H9 (cell line): ENCODE measurements at regions not wholly inside any gene's neighbourhood (a gene's known extent, or its start where the extent isn't known, plus 50 kb on each side); places are given as distances from the start of the nearest gene placed in this dataset.

Experiments
- DNase-seq: peaks from one replicate; pipeline ENCODE4 v3.0.0-alpha.2; 2017
- H2AFZ ChIP-seq: one replicate; pipeline ENCODE4 v1.6.1; 2013; ENCODE audit warnings: mild to moderate bottlenecking, low read length, control low read depth, moderate library complexity
- H2AK5ac ChIP-seq: 2 replicates; pipeline ENCODE4 v1.6.1; 2013; ENCODE audit warnings: low read length, control low read depth, mixed read lengths; ENCODE audit not compliant: insufficient read length
- H2BK120ac ChIP-seq: one replicate; pipeline ENCODE4 v1.6.1; 2013; ENCODE audit warnings: low read depth, mild to moderate bottlenecking, low read length, control low read depth, inconsistent platforms; ENCODE audit not compliant: poor library complexity, severe bottlenecking
- H2BK12ac ChIP-seq: 2 replicates; pipeline ENCODE4 v1.6.1; 2013; ENCODE audit warnings: low read length, control low read depth, mixed read lengths, low read depth; ENCODE audit not compliant: insufficient read length
- H2BK15ac ChIP-seq: 2 replicates; pipeline ENCODE4 v1.6.1; 2013; ENCODE audit warnings: low read depth, low read length, control low read depth
- H2BK20ac ChIP-seq: one replicate; pipeline ENCODE4 v1.6.1; 2013; ENCODE audit warnings: low read depth, mild to moderate bottlenecking, low read length, control low read depth, inconsistent platforms; ENCODE audit not compliant: poor library complexity, severe bottlenecking
- H2BK5ac ChIP-seq: 2 replicates; pipeline ENCODE4 v1.6.1; 2013; ENCODE audit warnings: low read length, control low read depth, mixed read lengths; ENCODE audit not compliant: insufficient read length
- H3K14ac ChIP-seq: 2 replicates; pipeline ENCODE4 v1.6.1; 2013; ENCODE audit warnings: low read length, control low read depth; ENCODE audit not compliant: insufficient read depth
- H3K18ac ChIP-seq: 2 replicates; pipeline ENCODE4 v1.6.1; 2013; ENCODE audit warnings: low read depth, mild to moderate bottlenecking, mixed read lengths, low read length, control low read depth; ENCODE audit not compliant: insufficient read length
- H3K23ac ChIP-seq: 2 replicates; pipeline ENCODE4 v1.6.1; 2013; ENCODE audit warnings: low read length, control low read depth, mixed read lengths, low read depth; ENCODE audit not compliant: insufficient read length
- H3K23me2 ChIP-seq: 2 replicates; pipeline ENCODE4 v1.6.1; 2013; ENCODE audit warnings: low read depth, mild to moderate bottlenecking, mixed read lengths, low read length, control low read depth; ENCODE audit not compliant: insufficient read length, poor library complexity, severe bottlenecking
- H3K27ac ChIP-seq: 2 replicates; pipeline ENCODE4 v1.5.1; 2013; ENCODE audit warnings: low read length, control low read depth, mixed read lengths, low read depth; ENCODE audit not compliant: insufficient read length
- H3K27me3 ChIP-seq: 2 replicates; pipeline ENCODE4 v1.6.1; 2013; ENCODE audit warnings: low read length, control low read depth, inconsistent platforms; ENCODE audit not compliant: insufficient read depth
- H3K4ac ChIP-seq: 2 replicates; pipeline ENCODE4 v1.6.1; 2013; ENCODE audit warnings: low read depth, mild to moderate bottlenecking, control low read depth, inconsistent platforms, low read length, moderate library complexity
- H3K4me1 ChIP-seq: 2 replicates; pipeline ENCODE4 v1.6.1; 2013; ENCODE audit warnings: low read length, control low read depth, inconsistent platforms; ENCODE audit not compliant: insufficient read depth
- H3K4me2 ChIP-seq: 2 replicates; pipeline ENCODE4 v1.6.1; 2013; ENCODE audit warnings: low read length, control low read depth, mixed read lengths; ENCODE audit not compliant: insufficient read length, insufficient read depth
- H3K56ac ChIP-seq: 2 replicates; pipeline ENCODE4 v1.6.1; 2013; ENCODE audit warnings: low read depth, mild to moderate bottlenecking, mixed read lengths, low read length, control low read depth; ENCODE audit not compliant: insufficient read length
- H3K79me1 ChIP-seq: 2 replicates; pipeline ENCODE4 v1.6.1; 2013; ENCODE audit warnings: low read depth, mild to moderate bottlenecking, moderate library complexity, low read length, control low read depth, inconsistent platforms; ENCODE audit not compliant: insufficient read depth, poor library complexity, severe bottlenecking
- H3K79me2 ChIP-seq: 2 replicates; pipeline ENCODE4 v1.6.1; 2013; ENCODE audit warnings: low read length, control low read depth, inconsistent platforms; ENCODE audit not compliant: insufficient read depth
- H3K9ac ChIP-seq: 2 replicates; pipeline ENCODE4 v1.6.1; 2013; ENCODE audit warnings: low read length, control low read depth, mixed read lengths; ENCODE audit not compliant: insufficient read length; ENCODE audit errors: extremely low read depth
- H3K9me3 ChIP-seq: one replicate; pipeline ENCODE4 v1.6.1; 2013; ENCODE audit warnings: low read depth, low read length, inconsistent platforms; ENCODE audit not compliant: control insufficient read depth
- H3T11ph ChIP-seq: one replicate; pipeline ENCODE4 v1.6.1; 2013; ENCODE audit warnings: mild to moderate bottlenecking, low read length, control low read depth, inconsistent platforms
- H4K20me1 ChIP-seq: one replicate; pipeline ENCODE4 v1.6.1; 2013; ENCODE audit not compliant: control insufficient read depth, insufficient read length, insufficient read depth
- H4K5ac ChIP-seq: 2 replicates; pipeline ENCODE4 v1.6.1; 2013; ENCODE audit warnings: low read depth, mild to moderate bottlenecking, mixed read lengths, low read length, control low read depth; ENCODE audit not compliant: insufficient read length
- H4K8ac ChIP-seq: replicated peaks from 2 replicates; pipeline ENCODE4 v1.6.1; 2013; ENCODE audit warnings: low read length, control low read depth, mixed read lengths, low read depth; ENCODE audit not compliant: insufficient read length
- H4K91ac ChIP-seq: 2 replicates; pipeline ENCODE4 v1.6.1; 2013; ENCODE audit warnings: low read depth, mild to moderate bottlenecking, moderate library complexity, mixed read lengths, low read length, control low read depth; ENCODE audit not compliant: insufficient read length
- H3K27ac Mint-ChIP-seq, 3 experiments: 2 replicates in 2 of 3; 3 replicates in 1 of 3; pipeline ENCODE4 v1.8.0; 2020 to 2021; ENCODE audit warnings: mixed read lengths in 3 of 3, mild to moderate bottlenecking in 1 of 3, moderate library complexity in 1 of 3
- H3K27me3 Mint-ChIP-seq: 2 replicates; pipeline ENCODE4 v1.8.0; 2021; ENCODE audit warnings: low read depth, mild to moderate bottlenecking, moderate library complexity, mixed read lengths
- H3K36me3 Mint-ChIP-seq, 3 experiments: 2 replicates in 2 of 3; 3 replicates in 1 of 3; pipeline ENCODE4 v1.8.0; 2020 to 2021; ENCODE audit warnings: low read depth in 3 of 3, mixed read lengths in 3 of 3; ENCODE audit not compliant: insufficient read depth in 1 of 3
- H3K4me1 Mint-ChIP-seq, 2 experiments: 2 replicates each; pipeline ENCODE4 v1.8.0; 2020; ENCODE audit warnings: mixed read lengths in 2 of 2
- H3K4me3 Mint-ChIP-seq, 2 experiments: 2 replicates in 1 of 2; 3 replicates in 1 of 2; pipeline ENCODE4 v1.8.0; 2020 to 2021; ENCODE audit warnings: mild to moderate bottlenecking in 2 of 2, mixed read lengths in 2 of 2, moderate library complexity in 1 of 2
- H3K9me3 Mint-ChIP-seq, 2 experiments: 2 replicates in 1 of 2; 3 replicates in 1 of 2; pipeline ENCODE4 v1.8.0; 2020; ENCODE audit warnings: mild to moderate bottlenecking in 2 of 2, mixed read lengths in 2 of 2, moderate library complexity in 1 of 2
- CTCF ChIP-seq: fragments of 200-600 bp; sonication (generic); conservative IDR thresholded peaks from 3 replicates; pipeline ENCODE4 v1.8.0; 2021; ENCODE audit warnings: antibody characterized with exemption, mild to moderate bottlenecking
- WGBS: extraction: QIAGEN DNeasy Blood & Tissue Kit; methylation state at CpG from one replicate; pipeline ENCODE4 v1.1.7; 2013; ENCODE audit warnings: missing lambda C conversion rate, low lambda C conversion rate, mixed read lengths; ENCODE audit not compliant: insufficient read length; ENCODE audit errors: extremely low coverage; 5-methylcytosine and 5-hydroxymethylcytosine counted together

GRCh38 chr10:28925121-28925663, 247.9 kb downstream of the BAMBI start:
- Histone ChIP-seq H4K20me1 (no peaks in the 10 kb centered on the region), H3K4me1 (no peaks in the 10 kb centered on the region), H3K4ac (no peak overlapping the region), H2AFZ (no peak overlapping the region), H3K14ac (0 out of 2 replicates have a peak overlapping the region, but pooled peaks have one; percentile 6), H4K8ac (no peak overlapping the region), H2AK5ac (no peak overlapping the region), H3K56ac (no peak overlapping the region), H2BK5ac (no peak overlapping the region), H2BK12ac (no peak overlapping the region), H4K91ac (no peak overlapping the region), H3K9me3 (no peaks in the 10 kb centered on the region), H2BK15ac (no peak overlapping the region), H3K18ac (no peak overlapping the region), H3K23me2 (no peaks in the 10 kb centered on the region), H3K9ac (no peak overlapping the region), H3K27me3 (no peaks in the 10 kb centered on the region), H3K4me2 (peak overlapping the region; percentile 34), H3T11ph (no peak overlapping the region), H3K23ac (no peak overlapping the region), H2BK120ac (no peak overlapping the region), H4K5ac (no peak overlapping the region), H3K27ac (no peak overlapping the region), H3K79me1 (no peaks in the 10 kb centered on the region), H3K79me2 (no peaks in the 10 kb centered on the region), H2BK20ac (no peak overlapping the region)
- peak overlapping the region in 1 of 2 experiments; percentile 28; a peak in 2 of 5 replicates for H3K4me3 Mint-ChIP-seq
- TF ChIP-seq CTCF, result no peak
- no CpG with 5 or more reads among the region's 32 CpGs for WGBS
- H3K36me3 Mint-ChIP-seq, result no peaks in the 10 kb centered on the region
- H3K27me3 Mint-ChIP-seq, result peaks cover 2% of the 10 kb centered on the region
- no peak overlapping the region; a peak in 2 of 7 replicates for H3K27ac Mint-ChIP-seq
- H3K4me1 Mint-ChIP-seq, result peaks cover 22 to 26% of the 10 kb centered on the region in 2 experiments
- H3K9me3 Mint-ChIP-seq, result peaks cover 0 to 3% of the 10 kb centered on the region in 2 experiments; a peak in 2 of 5 replicates
- DNase-seq, result peak; percentile 54
